ENCODE measurements at regions not wholly inside any gene's neighbourhood (a gene's known extent, or its start where the extent isn't known, plus 50 kb on each side); places are given as distances from the start of the nearest gene placed in this dataset.

DNA sequence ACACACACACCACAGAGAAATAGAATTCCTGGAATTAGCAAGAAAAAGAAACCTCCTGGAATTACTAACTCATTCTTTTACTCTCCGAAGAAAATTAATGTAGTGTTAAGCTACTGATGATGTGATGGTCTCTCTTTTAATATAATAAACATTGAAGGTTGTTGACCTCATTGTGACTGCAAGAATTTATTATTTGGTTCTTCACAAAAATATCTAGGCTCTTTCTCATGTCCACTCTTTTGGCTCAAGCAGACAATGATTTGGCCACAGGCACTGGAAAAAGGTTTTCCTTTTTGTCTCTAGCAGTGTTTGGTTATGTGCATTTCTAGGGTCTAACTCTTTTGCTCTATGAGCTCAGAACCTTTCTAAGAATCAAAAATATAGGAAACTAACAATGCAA, 811.9 kb downstream of the TENT5A start:
- TF ChIP-seq SIN3A (IDR thresholded peaks at IDR 0.05; ENCODE audit: borderline replicate concordance, insufficient read depth, low read length) (no peak), POLR2AphosphoS5 (IDR thresholded peaks at IDR 0.05; ENCODE audit: low read depth, low read length) (no peak), TAF1 (IDR thresholded peaks at IDR 0.05; ENCODE audit: borderline replicate concordance, insufficient read depth, low read length) (no peak), FOXP2 (optimal IDR thresholded peaks at IDR 0.05; ENCODE audit: borderline replicate concordance, extremely low read depth, extremely low read length, insufficient read depth) (no peak)
- TF ChIP-seq, protein P1, sequence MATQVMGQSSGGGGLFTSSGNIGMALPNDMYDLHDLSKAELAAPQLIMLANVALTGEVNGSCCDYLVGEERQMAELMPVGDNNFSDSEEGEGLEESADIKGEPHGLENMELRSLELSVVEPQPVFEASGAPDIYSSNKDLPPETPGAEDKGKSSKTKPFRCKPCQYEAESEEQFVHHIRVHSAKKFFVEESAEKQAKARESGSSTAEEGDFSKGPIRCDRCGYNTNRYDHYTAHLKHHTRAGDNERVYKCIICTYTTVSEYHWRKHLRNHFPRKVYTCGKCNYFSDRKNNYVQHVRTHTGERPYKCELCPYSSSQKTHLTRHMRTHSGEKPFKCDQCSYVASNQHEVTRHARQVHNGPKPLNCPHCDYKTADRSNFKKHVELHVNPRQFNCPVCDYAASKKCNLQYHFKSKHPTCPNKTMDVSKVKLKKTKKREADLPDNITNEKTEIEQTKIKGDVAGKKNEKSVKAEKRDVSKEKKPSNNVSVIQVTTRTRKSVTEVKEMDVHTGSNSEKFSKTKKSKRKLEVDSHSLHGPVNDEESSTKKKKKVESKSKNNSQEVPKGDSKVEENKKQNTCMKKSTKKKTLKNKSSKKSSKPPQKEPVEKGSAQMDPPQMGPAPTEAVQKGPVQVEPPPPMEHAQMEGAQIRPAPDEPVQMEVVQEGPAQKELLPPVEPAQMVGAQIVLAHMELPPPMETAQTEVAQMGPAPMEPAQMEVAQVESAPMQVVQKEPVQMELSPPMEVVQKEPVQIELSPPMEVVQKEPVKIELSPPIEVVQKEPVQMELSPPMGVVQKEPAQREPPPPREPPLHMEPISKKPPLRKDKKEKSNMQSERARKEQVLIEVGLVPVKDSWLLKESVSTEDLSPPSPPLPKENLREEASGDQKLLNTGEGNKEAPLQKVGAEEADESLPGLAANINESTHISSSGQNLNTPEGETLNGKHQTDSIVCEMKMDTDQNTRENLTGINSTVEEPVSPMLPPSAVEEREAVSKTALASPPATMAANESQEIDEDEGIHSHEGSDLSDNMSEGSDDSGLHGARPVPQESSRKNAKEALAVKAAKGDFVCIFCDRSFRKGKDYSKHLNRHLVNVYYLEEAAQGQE (IDR thresholded peaks at IDR 0.05; ENCODE audit: insufficient read depth in 1 of 2, low read depth in 2 of 2, low read length in 2 of 2): no peak

Measured in PFSK-1 (cell line).